DOHH2 (cell line): ENCODE measurements at regions not wholly inside any gene's neighbourhood (a gene's known extent, or its start where the extent isn't known, plus 50 kb on each side); places are given as distances from the start of the nearest gene placed in this dataset.
"Not testable (repeated sequence)": the region's sequence is repeated elsewhere in the genome, so short reads cannot be mapped to it uniquely, and the experiment has no call there.

Experiments
- EZH2phosphoT487 ChIP-seq: fragments of 200-600 bp; sonication (generic); IDR thresholded peaks from 2 replicates; pipeline ENCODE4 v1.6.1; 2017; ENCODE audit warnings: borderline replicate concordance, mild to moderate bottlenecking, antibody characterized with exemption, low read length, moderate library complexity, mixed read lengths
- TF ChIP-seq, protein P1 (sequence below): fragments of 200-600 bp; sonication (generic); IDR thresholded peaks from one replicate; pipeline ENCODE4 v1.5.1; 2014; ENCODE audit warnings: antibody characterized with exemption, mild to moderate bottlenecking, low read depth, low read length; ENCODE audit not compliant: poor library complexity, severe bottlenecking

DNA sequence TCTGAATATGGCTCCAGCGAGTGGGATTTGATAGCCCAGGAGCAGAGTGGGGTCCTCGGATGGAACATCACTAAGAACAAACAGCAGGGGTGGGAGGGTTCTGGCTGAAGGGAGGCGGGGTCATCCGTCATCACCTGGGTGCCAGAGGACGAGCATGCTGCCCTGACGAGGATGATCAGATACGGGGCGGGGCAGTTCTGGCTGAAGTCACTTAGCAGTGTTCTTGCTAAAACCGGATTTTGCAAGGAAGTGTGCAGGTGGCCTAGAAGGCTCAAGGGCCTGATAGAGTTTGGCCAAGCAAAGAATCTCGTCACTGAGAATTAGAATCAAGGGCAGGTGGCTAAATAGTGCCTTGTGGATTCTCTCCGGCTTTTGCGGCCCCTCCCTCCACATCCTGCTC is 4442.5 kb upstream of the TPTE start:
- TF ChIP-seq, protein P1, sequence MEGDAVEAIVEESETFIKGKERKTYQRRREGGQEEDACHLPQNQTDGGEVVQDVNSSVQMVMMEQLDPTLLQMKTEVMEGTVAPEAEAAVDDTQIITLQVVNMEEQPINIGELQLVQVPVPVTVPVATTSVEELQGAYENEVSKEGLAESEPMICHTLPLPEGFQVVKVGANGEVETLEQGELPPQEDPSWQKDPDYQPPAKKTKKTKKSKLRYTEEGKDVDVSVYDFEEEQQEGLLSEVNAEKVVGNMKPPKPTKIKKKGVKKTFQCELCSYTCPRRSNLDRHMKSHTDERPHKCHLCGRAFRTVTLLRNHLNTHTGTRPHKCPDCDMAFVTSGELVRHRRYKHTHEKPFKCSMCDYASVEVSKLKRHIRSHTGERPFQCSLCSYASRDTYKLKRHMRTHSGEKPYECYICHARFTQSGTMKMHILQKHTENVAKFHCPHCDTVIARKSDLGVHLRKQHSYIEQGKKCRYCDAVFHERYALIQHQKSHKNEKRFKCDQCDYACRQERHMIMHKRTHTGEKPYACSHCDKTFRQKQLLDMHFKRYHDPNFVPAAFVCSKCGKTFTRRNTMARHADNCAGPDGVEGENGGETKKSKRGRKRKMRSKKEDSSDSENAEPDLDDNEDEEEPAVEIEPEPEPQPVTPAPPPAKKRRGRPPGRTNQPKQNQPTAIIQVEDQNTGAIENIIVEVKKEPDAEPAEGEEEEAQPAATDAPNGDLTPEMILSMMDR: not testable (repeated sequence)
- TF ChIP-seq EZH2phosphoT487: not testable (repeated sequence)
